ENCODE measurements at regions not wholly inside any gene's neighbourhood (a gene's known extent, or its start where the extent isn't known, plus 50 kb on each side); places are given as distances from the start of the nearest gene placed in this dataset.

DNA sequence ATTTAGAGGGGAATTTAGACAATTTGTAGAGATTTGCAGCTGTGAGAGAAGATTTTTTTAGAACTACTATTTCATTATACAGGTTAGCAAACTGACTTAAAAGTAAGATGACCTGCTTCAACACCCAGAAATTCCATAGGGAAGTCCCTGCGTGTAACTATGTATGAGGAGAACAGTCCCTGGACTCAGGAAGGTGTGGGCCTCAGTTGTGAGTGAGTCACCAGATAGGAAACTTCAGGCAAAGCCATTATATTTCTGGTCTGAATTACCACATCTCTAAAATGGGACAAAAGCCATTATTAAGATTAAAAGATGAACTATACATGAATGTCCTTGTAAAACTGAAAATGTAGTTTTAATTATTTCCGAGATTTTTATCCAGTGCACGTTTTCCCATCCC is 488.3 kb upstream of the GOLIM4 start:
- TF ChIP-seq, protein P1, sequence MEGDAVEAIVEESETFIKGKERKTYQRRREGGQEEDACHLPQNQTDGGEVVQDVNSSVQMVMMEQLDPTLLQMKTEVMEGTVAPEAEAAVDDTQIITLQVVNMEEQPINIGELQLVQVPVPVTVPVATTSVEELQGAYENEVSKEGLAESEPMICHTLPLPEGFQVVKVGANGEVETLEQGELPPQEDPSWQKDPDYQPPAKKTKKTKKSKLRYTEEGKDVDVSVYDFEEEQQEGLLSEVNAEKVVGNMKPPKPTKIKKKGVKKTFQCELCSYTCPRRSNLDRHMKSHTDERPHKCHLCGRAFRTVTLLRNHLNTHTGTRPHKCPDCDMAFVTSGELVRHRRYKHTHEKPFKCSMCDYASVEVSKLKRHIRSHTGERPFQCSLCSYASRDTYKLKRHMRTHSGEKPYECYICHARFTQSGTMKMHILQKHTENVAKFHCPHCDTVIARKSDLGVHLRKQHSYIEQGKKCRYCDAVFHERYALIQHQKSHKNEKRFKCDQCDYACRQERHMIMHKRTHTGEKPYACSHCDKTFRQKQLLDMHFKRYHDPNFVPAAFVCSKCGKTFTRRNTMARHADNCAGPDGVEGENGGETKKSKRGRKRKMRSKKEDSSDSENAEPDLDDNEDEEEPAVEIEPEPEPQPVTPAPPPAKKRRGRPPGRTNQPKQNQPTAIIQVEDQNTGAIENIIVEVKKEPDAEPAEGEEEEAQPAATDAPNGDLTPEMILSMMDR (IDR thresholded peaks at IDR 0.05; ENCODE audit: poor library complexity), result no peak
- TF ChIP-seq EZH2phosphoT487 (IDR thresholded peaks at IDR 0.05; ENCODE audit: low read depth, severe bottlenecking, unreplicated experiment) (no peak), EZH2 (IDR thresholded peaks at IDR 0.05; ENCODE audit: borderline replicate concordance) (no peak)
- Histone ChIP-seq H2AFZ (no peak overlapping the region), H3K36me3 (replicated peaks; ENCODE audit: insufficient read depth, low read depth) (no peaks in the 10 kb centered on the region), H3K9me2 (replicated peaks; ENCODE audit: insufficient read depth) (no peaks in the 10 kb centered on the region), H3K79me2 (no peaks in the 10 kb centered on the region), H4K20me1 (ENCODE audit: insufficient read depth, poor library complexity, severe bottlenecking) (no peaks in the 10 kb centered on the region), H3K4me1 (ENCODE audit: insufficient read depth) (no peaks in the 10 kb centered on the region), H3K4me2 (no peak overlapping the region), H3K4me3 (no peak overlapping the region), H3K27me3 (no peaks in the 10 kb centered on the region), H3K27ac (no peak overlapping the region), H3K9me3 (ENCODE audit: low read depth) (no peaks in the 10 kb centered on the region)
- peak; percentile 13 for DNase-seq (ENCODE audit: low spot score)
- 78% methylated on average over 3 of the region's 3 CpGs for WGBS (ENCODE audit: low lambda C conversion rate, missing lambda C conversion rate)

DNA sequence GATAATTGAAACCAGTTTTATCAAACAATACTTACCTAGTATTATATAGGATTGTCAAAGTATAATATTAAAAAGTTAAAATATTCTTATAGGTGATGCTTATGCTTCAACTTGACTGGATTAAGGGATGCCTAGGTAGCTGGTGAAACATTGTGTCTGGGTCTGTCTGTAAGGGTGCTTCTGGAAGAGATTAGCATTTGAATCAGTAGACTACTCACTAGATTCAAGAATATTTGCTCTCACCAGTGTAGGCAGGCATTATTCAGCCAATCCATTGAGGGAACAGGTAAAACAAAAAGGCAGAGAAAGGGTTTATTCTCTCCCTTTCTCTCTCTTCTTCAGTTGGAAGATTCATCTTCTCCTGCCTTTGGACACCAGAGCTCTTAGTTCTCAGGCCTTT is 486.8 kb upstream of the GOLIM4 start:
- Histone ChIP-seq H3K9me2 (replicated peaks; ENCODE audit: insufficient read depth) (no peaks in the 10 kb centered on the region), H3K4me3 (no peak overlapping the region), H3K9me3 (ENCODE audit: low read depth) (no peaks in the 10 kb centered on the region), H3K4me2 (no peak overlapping the region), H3K27me3 (no peaks in the 10 kb centered on the region), H2AFZ (no peak overlapping the region), H3K79me2 (no peaks in the 10 kb centered on the region), H3K36me3 (replicated peaks; ENCODE audit: insufficient read depth, low read depth) (no peaks in the 10 kb centered on the region), H4K20me1 (ENCODE audit: insufficient read depth, poor library complexity, severe bottlenecking) (no peaks in the 10 kb centered on the region), H3K27ac (no peak overlapping the region), H3K4me1 (ENCODE audit: insufficient read depth) (no peaks in the 10 kb centered on the region)
- TF ChIP-seq EZH2 (IDR thresholded peaks at IDR 0.05; ENCODE audit: borderline replicate concordance), result no peak
- TF ChIP-seq EZH2phosphoT487 (IDR thresholded peaks at IDR 0.05; ENCODE audit: low read depth, severe bottlenecking, unreplicated experiment), result no peak
- TF ChIP-seq, protein P1 (IDR thresholded peaks at IDR 0.05; ENCODE audit: poor library complexity), result no peak
- no peak for DNase-seq (ENCODE audit: low spot score)

DNA sequence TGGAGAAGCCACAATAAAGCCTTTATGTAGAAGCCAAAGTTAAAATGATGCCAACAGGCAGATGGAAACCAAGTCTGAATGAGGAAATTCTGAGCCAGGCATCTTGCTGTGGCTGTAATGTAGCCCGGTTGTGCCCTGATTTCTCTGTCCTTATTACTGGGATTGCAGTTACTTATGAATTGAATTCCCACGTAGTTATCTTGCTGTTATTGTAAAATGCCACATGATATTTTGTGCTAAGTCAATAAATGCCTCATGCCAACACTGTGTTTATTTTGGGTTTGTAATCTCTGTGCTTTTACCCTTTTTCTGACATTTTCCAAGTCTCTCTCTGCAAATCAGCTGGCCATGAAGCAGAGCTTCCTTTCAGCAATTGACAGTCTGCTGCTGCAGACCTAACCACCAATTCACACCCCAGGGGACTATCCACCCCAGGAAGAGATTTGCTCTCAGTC is 486.1 kb upstream of the GOLIM4 start:
- no peak for TF ChIP-seq EZH2 (IDR thresholded peaks at IDR 0.05; ENCODE audit: borderline replicate concordance)
- TF ChIP-seq, protein P1 (IDR thresholded peaks at IDR 0.05; ENCODE audit: poor library complexity), result no peak
- H2AFZ ChIP-seq, result no peak overlapping the region
- no peaks in the 10 kb centered on the region for H3K9me2 ChIP-seq (replicated peaks; ENCODE audit: insufficient read depth)
- H3K27me3 ChIP-seq, result no peaks in the 10 kb centered on the region
- no peaks in the 10 kb centered on the region for H4K20me1 ChIP-seq (ENCODE audit: insufficient read depth, poor library complexity, severe bottlenecking)
- no peaks in the 10 kb centered on the region for H3K4me1 ChIP-seq (ENCODE audit: insufficient read depth)
- H3K79me2 ChIP-seq, result no peaks in the 10 kb centered on the region
- no peak overlapping the region for H3K4me3 ChIP-seq
- H3K36me3 ChIP-seq (replicated peaks; ENCODE audit: insufficient read depth, low read depth), result no peaks in the 10 kb centered on the region
- H3K9me3 ChIP-seq (ENCODE audit: low read depth), result no peaks in the 10 kb centered on the region
- WGBS (ENCODE audit: low lambda C conversion rate, missing lambda C conversion rate), result 39% methylated on average over 2 of the region's 2 CpGs
- no peak overlapping the region for H3K4me2 ChIP-seq
- no peak overlapping the region for H3K27ac ChIP-seq
- DNase-seq (ENCODE audit: low spot score), result no peak

DNA sequence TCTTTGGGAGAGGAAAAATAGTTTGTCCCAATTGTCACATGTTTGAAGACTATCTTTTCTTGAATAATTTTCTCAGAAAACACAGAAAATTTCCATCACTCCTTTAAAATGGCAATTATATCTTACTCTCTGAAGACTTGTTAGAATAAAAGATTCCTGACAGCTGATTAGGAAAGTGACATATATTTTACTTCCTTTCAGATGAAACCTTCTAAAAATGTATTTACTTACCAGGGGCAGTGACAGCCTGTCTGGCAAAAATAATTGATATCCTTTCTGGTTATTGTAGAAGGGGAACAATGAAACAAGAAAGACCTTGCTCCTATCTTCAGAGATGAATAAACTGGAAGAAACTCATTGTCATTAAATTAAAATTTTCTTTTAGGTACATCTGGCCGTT is 483.3 kb upstream of the GOLIM4 start:
- no peak for TF ChIP-seq EZH2phosphoT487 (IDR thresholded peaks at IDR 0.05; ENCODE audit: low read depth, severe bottlenecking, unreplicated experiment)
- no peak for TF ChIP-seq EZH2 (IDR thresholded peaks at IDR 0.05; ENCODE audit: borderline replicate concordance)
- TF ChIP-seq, protein P1 (IDR thresholded peaks at IDR 0.05; ENCODE audit: poor library complexity), result no peak
- no peaks in the 10 kb centered on the region for H3K9me2 ChIP-seq (replicated peaks; ENCODE audit: insufficient read depth)
- no peak overlapping the region for H3K4me3 ChIP-seq
- H3K27ac ChIP-seq, result no peak overlapping the region
- H3K9me3 ChIP-seq (ENCODE audit: low read depth), result no peaks in the 10 kb centered on the region
- H3K27me3 ChIP-seq, result no peaks in the 10 kb centered on the region
- no peak overlapping the region for H3K4me2 ChIP-seq
- H3K79me2 ChIP-seq, result no peaks in the 10 kb centered on the region
- H3K4me1 ChIP-seq (ENCODE audit: insufficient read depth), result no peaks in the 10 kb centered on the region
- H2AFZ ChIP-seq, result no peak overlapping the region
- H4K20me1 ChIP-seq (ENCODE audit: insufficient read depth, poor library complexity, severe bottlenecking), result no peaks in the 10 kb centered on the region
- H3K36me3 ChIP-seq (replicated peaks; ENCODE audit: insufficient read depth, low read depth), result no peaks in the 10 kb centered on the region
- 97% methylated on average over 1 of the region's 1 CpG for WGBS (ENCODE audit: low lambda C conversion rate, missing lambda C conversion rate)
- no peak for DNase-seq (ENCODE audit: low spot score)
